Adrenal gland (tissue), 5 donors: ENCODE measurements at regions not wholly inside any gene's neighbourhood (a gene's known extent, or its start where the extent isn't known, plus 50 kb on each side); places are given as distances from the start of the nearest gene placed in this dataset.
"Not testable (repeated sequence)": the region's sequence is repeated elsewhere in the genome, so short reads cannot be mapped to it uniquely, and the experiment has no call there.

Source experiments
- POLR2A ChIP-seq, 2 donors: fragments of 450-650 bp; IDR thresholded peaks; one replicate each; pipeline ENCODE4 v1.6.1; 2017; ENCODE audit warnings: antibody characterized with exemption in 2 of 2, mild to moderate bottlenecking in 2 of 2, moderate library complexity in 1 of 2
- TF ChIP-seq, protein P1 (sequence below), 6 experiments: fragments of 450-650 bp in 4 of 6; fragments of 200-600 bp in 2 of 6; sonication (generic) in 1 of 6; IDR thresholded peaks; 1 replicate in 5 of 6; 2 replicates in 1 of 6; pipeline versions ENCODE4 v1.5.1 to v1.8.0; 2016 to 2021; ENCODE audit warnings: antibody characterized with exemption in 6 of 6, mild to moderate bottlenecking in 2 of 6, moderate library complexity in 1 of 6
- donor health status: DM: no; HTN: no; CAD: no.

DNA sequence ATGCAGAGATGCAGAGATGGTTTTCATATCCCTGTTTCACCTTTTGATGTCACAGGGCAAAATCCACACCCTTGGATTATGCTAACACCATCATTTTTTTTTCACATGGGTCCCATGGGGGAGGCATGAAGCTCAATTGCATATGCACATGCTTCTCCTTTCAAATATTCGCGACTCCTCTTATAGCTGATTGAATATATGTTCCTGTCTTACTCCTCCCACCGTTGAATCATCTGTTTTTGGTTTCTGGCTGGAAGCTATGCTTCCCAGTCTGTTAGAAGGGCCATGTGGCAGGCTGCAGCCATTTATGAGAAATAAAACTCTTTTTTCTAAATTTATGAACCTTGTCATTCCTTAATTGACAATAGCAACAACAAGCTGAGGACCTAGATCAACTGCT, 877.9 kb upstream of the CDH18 start:
- TF ChIP-seq, protein P1, sequence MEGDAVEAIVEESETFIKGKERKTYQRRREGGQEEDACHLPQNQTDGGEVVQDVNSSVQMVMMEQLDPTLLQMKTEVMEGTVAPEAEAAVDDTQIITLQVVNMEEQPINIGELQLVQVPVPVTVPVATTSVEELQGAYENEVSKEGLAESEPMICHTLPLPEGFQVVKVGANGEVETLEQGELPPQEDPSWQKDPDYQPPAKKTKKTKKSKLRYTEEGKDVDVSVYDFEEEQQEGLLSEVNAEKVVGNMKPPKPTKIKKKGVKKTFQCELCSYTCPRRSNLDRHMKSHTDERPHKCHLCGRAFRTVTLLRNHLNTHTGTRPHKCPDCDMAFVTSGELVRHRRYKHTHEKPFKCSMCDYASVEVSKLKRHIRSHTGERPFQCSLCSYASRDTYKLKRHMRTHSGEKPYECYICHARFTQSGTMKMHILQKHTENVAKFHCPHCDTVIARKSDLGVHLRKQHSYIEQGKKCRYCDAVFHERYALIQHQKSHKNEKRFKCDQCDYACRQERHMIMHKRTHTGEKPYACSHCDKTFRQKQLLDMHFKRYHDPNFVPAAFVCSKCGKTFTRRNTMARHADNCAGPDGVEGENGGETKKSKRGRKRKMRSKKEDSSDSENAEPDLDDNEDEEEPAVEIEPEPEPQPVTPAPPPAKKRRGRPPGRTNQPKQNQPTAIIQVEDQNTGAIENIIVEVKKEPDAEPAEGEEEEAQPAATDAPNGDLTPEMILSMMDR (IDR thresholded peaks at IDR 0.05), result not testable (repeated sequence)
- TF ChIP-seq POLR2A (IDR thresholded peaks at IDR 0.05), result not testable (repeated sequence)
